SK-N-MC (cell line): ENCODE measurements at regions not wholly inside any gene's neighbourhood (a gene's known extent, or its start where the extent isn't known, plus 50 kb on each side); places are given as distances from the start of the nearest gene placed in this dataset.

ENCODE experiments used
- DNase-seq: peaks from one replicate; pipeline ENCODE4 v3.0.0-alpha.2; 2011; ENCODE audit warnings: low read depth, low spot score
- H3K27ac ChIP-seq: fragments of 200-600 bp; sonication (generic); 2 replicates; pipeline ENCODE4 v1.5.1; 2016; ENCODE audit warnings: mixed run types
- H3K36me3 ChIP-seq: fragments of 200-600 bp; sonication (generic); 2 replicates; pipeline ENCODE4 v1.6.1; 2017; ENCODE audit warnings: antibody characterized with exemption, low read length, mixed read lengths; ENCODE audit not compliant: insufficient read depth
- H3K4me3 ChIP-seq: fragments of 200-600 bp; sonication (generic); 2 replicates; pipeline ENCODE4 v1.5.1; 2016
- H3K9ac ChIP-seq: fragments of 200-600 bp; sonication (generic); 2 replicates; pipeline ENCODE4 v1.8.0; 2017; ENCODE audit warnings: mixed run types, mixed read lengths; ENCODE audit not compliant: insufficient read length
- H3K9me3 ChIP-seq: fragments of 200-600 bp; sonication (generic); 2 replicates; pipeline ENCODE4 v1.6.1; 2017; ENCODE audit warnings: low read depth, mild to moderate bottlenecking, antibody characterized with exemption, low read length, moderate library complexity, mixed read lengths
- EZH2 ChIP-seq: fragments of 200-600 bp; sonication (generic); IDR thresholded peaks from one replicate; pipeline ENCODE4 v1.6.1; 2017; ENCODE audit warnings: antibody characterized with exemption
- FOXP2 ChIP-seq: optimal IDR thresholded peaks from 2 replicates; pipeline ENCODE3; 2011; ENCODE audit warnings: mild to moderate bottlenecking, moderate library complexity; ENCODE audit not compliant: insufficient read depth; ENCODE audit errors: extremely low read length, control extremely low read depth
- POLR2AphosphoS5 ChIP-seq: IDR thresholded peaks from 2 replicates; pipeline ENCODE4 v1.6.1; 2012; ENCODE audit warnings: mild to moderate bottlenecking, low read depth, low read length, borderline replicate concordance

DNA sequence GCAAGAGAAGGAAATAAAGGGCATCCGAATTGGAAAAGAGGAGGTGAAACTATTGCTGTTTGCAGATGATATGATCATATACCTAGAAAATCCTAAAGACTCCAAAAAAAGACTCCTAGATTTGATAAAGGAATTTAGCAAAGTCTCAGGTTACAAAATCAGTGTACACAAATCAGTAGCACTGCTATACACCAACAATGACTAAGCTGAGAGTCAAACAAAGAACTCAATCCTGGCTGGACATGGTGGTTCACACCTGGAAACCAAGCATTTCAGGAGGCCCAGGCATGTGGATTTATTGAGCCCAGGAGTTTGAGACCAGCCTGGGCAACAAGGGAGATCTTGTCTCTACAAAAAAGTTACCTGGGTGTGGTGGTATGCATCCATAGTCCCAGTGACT is 188.7 kb upstream of the PLXNC1 start:
- Histone ChIP-seq H3K27ac (no peak overlapping the region), H3K9ac (no peak overlapping the region)

GRCh38 chr12:93960521-93960920 is 187.9 kb upstream of the PLXNC1 start:
- no peak overlapping the region for H3K9ac ChIP-seq
- H3K36me3 ChIP-seq: no peaks in the 10 kb centered on the region
- H3K27ac ChIP-seq: no peak overlapping the region
- no peak overlapping the region for H3K4me3 ChIP-seq
- no peaks in the 10 kb centered on the region for H3K9me3 ChIP-seq
- DNase-seq: no peak
- TF ChIP-seq POLR2AphosphoS5 (no peak), FOXP2 (no peak), EZH2 (no peak)

More for the DNA sequence above, 188.7 kb upstream of the PLXNC1 start:
- DNase-seq: no peak
- Histone ChIP-seq H3K36me3 (no peaks in the 10 kb centered on the region), H3K9me3 (no peaks in the 10 kb centered on the region), H3K4me3 (no peak overlapping the region)
- TF ChIP-seq EZH2 (no peak), POLR2AphosphoS5 (no peak), FOXP2 (no peak)

- Histone ChIP-seq H3K36me3 (no peaks in the 10 kb centered on the region), H3K9me3 (no peaks in the 10 kb centered on the region), H3K9ac (no peak overlapping the region), H3K27ac (no peak overlapping the region), H3K4me3 (no peak overlapping the region)
- TF ChIP-seq FOXP2 (no peak), POLR2AphosphoS5 (no peak), EZH2 (no peak)
- no peak for DNase-seq
Measured at GRCh38 chr12:93962336-93962735, 186.0 kb upstream of the PLXNC1 start.

DNA sequence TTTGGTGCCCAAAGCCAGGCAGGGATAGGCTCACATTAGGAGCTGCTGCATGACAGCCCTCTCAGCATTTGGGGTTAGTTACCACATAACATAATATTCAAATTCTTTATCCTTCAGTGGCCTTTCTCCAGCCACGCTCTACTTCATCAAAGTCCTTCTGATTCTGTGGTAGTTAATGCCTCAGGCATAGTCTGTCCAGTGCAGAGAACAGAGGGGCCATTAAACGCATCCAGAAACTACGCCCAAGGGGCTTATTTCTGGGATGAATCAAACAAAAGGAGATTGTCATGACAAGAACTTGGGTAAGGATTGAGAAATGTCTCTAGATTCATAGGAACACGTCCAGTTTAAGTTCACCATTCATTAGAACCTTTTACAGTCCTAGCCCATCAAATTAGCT is 183.4 kb upstream of the PLXNC1 start:
- TF ChIP-seq FOXP2: no peak
- TF ChIP-seq POLR2AphosphoS5: no peak
- TF ChIP-seq EZH2: no peak
- H3K4me3 ChIP-seq: no peak overlapping the region

DNA sequence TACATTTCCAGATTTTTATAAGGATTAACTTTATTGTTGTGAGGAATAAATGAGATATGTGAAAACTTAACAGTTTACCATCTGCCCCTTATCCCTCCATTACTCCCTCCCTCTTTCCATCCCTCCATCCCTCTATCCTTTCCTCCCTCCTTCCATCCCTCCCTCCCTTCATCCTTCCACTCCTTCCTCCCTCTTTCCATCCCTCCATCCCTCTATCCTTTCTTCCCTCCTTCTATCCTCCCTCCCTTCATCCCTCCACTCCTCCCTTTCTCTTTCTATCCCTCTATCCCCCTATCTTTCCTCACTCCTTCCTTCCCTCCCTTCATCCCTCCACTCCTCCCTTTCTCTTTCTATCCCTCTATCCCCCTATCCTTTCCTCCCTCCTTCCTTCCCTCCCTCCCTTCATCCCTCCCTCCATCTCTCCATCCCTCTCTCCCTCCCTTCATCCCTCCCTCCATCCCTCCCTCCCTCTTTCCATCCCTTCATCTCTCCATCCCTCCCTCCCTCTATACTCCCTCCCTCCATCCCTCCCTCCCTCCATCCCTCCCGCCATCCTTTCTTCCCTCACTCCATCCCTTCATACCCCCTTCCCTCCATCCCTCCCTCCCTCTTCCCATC is 181.8 kb upstream of the PLXNC1 start:
- no peaks in the 10 kb centered on the region for H3K36me3 ChIP-seq
- no peaks in the 10 kb centered on the region for H3K9me3 ChIP-seq
- no peak overlapping the region for H3K4me3 ChIP-seq
- TF ChIP-seq EZH2 (no peak), FOXP2 (no peak), POLR2AphosphoS5 (no peak)
- H3K9ac ChIP-seq: no peak overlapping the region
- no peak overlapping the region for H3K27ac ChIP-seq
- no peak for DNase-seq

More for the DNA sequence above, 183.4 kb upstream of the PLXNC1 start:
- Histone ChIP-seq H3K9me3 (no peaks in the 10 kb centered on the region), H3K9ac (no peak overlapping the region), H3K27ac (no peak overlapping the region), H3K36me3 (no peaks in the 10 kb centered on the region)
- DNase-seq: no peak

GRCh38 chr12:93967454-93967853 is 180.9 kb upstream of the PLXNC1 start:
- no peak overlapping the region for H3K4me3 ChIP-seq
- H3K9ac ChIP-seq: no peak overlapping the region
- H3K9me3 ChIP-seq: no peaks in the 10 kb centered on the region
- no peak for DNase-seq
- H3K27ac ChIP-seq: no peak overlapping the region
- no peak for TF ChIP-seq POLR2AphosphoS5
- no peak for TF ChIP-seq FOXP2
- no peak for TF ChIP-seq EZH2
- H3K36me3 ChIP-seq: no peaks in the 10 kb centered on the region

- Histone ChIP-seq H3K27ac (no peak overlapping the region), H3K9me3 (no peaks in the 10 kb centered on the region), H3K4me3 (no peak overlapping the region), H3K9ac (no peak overlapping the region), H3K36me3 (no peaks in the 10 kb centered on the region)
- no peak for DNase-seq
- TF ChIP-seq FOXP2: no peak
- no peak for TF ChIP-seq POLR2AphosphoS5
- TF ChIP-seq EZH2: no peak
Measured at GRCh38 chr12:93968536-93969285, 179.7 kb upstream of the PLXNC1 start.

- no peak for DNase-seq
- Histone ChIP-seq H3K27ac (no peak overlapping the region), H3K9ac (no peak overlapping the region), H3K36me3 (no peaks in the 10 kb centered on the region), H3K9me3 (no peaks in the 10 kb centered on the region), H3K4me3 (no peak overlapping the region)
- TF ChIP-seq EZH2: no peak
- no peak for TF ChIP-seq POLR2AphosphoS5
- TF ChIP-seq FOXP2: no peak
Measured at GRCh38 chr12:93970900-93971688, 177.3 kb upstream of the PLXNC1 start.
